Erythroblast (primary cell): ENCODE measurements at regions not wholly inside any gene's neighbourhood (a gene's known extent, or its start where the extent isn't known, plus 50 kb on each side); places are given as distances from the start of the nearest gene placed in this dataset.

Source experiments
- GATA1 ChIP-seq: IDR thresholded peaks from 2 replicates; pipeline ENCODE4 v1.6.1; 2011; ENCODE audit warnings: low read depth, mild to moderate bottlenecking, control low read depth, low read length, moderate library complexity
- POLR2A ChIP-seq: IDR thresholded peaks from 2 replicates; pipeline ENCODE4 v1.6.1; 2011; ENCODE audit warnings: mild to moderate bottlenecking, low read length

DNA sequence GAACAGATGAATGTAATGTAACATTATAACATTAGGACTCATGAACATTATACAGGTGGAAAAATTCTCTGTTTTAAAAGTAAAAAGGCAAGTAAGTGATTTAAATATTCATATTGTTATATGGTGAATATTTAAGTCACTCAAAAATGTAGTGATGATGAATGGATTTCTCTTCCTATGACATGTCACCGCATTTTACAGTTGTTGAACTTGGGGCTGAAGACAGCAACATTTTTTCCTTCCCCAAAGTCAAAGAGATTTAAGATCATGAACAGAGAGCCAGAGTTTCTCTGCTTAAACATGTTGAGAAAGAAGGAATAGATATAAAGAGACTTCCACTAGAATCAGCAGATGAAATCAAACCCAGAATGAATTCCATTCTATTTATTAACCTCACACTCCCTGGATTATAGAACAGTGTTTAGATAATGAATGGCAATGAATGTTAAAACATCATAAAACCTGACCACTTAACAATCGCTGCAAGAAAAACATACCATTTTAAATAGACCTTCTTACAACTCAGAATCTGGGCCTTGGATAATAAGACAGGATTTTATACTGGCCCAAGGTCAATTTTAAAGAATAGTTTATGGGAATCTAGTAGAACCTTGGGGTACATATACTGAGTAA lies 163.6 kb upstream of the SIX2 start:
- TF ChIP-seq POLR2A (no peak), GATA1 (no peak)
